GM10266 (cell line): ENCODE measurements at regions not wholly inside any gene's neighbourhood (a gene's known extent, or its start where the extent isn't known, plus 50 kb on each side); places are given as distances from the start of the nearest gene placed in this dataset.
A peak's percentile ranks its signal among the peaks of the same experiment; 100 is the strongest.
"Not testable (repeated sequence)": the region's sequence is repeated elsewhere in the genome, so short reads cannot be mapped to it uniquely, and the experiment has no call there.

Experiments used
- DNase-seq: peaks from one replicate; pipeline ENCODE4 v3.0.0; 2012; ENCODE audit errors: extremely low spot score
- TF ChIP-seq, protein P1 (sequence below): IDR thresholded peaks from 2 replicates; pipeline ENCODE4 v1.5.1; 2012; ENCODE audit warnings: mild to moderate bottlenecking, low read depth; ENCODE audit not compliant: control insufficient read depth, insufficient read depth; ENCODE audit errors: missing control alignments

DNA sequence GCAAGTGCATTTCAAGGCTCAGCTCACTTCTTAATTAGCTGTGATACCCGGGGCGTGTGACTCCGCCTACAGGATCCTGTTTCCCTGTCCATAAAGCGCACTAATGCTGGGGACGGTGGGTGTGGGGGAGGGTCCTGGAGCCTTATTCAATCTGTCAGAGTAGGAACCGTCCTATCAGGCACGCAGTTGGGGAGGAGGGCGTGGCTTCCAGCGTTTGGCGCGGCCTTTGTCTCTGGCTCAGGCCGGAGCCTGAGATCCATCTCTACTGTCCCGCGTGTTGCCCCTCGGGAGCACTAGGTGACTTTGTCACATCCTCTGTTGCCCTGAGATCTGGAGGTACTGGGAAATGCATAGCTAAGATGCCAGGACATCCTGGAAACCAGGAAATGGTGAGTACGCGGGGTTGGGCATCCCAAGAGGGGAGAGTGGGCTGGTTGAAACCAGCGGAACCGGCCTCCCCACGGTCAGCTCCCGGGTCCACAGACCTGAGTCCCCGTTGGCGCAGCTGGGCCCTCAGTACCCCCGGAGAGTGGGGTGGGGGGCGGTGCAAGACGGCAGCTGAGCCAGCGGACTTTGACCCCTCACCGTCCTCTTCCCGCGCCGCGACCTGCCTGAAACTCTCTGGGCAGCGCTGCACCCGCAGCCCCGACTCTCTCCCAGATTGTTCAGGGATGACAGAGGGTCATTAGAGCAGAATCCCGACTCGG is 104.4 kb upstream of the ZNF92 start:
- TF ChIP-seq, protein P1, sequence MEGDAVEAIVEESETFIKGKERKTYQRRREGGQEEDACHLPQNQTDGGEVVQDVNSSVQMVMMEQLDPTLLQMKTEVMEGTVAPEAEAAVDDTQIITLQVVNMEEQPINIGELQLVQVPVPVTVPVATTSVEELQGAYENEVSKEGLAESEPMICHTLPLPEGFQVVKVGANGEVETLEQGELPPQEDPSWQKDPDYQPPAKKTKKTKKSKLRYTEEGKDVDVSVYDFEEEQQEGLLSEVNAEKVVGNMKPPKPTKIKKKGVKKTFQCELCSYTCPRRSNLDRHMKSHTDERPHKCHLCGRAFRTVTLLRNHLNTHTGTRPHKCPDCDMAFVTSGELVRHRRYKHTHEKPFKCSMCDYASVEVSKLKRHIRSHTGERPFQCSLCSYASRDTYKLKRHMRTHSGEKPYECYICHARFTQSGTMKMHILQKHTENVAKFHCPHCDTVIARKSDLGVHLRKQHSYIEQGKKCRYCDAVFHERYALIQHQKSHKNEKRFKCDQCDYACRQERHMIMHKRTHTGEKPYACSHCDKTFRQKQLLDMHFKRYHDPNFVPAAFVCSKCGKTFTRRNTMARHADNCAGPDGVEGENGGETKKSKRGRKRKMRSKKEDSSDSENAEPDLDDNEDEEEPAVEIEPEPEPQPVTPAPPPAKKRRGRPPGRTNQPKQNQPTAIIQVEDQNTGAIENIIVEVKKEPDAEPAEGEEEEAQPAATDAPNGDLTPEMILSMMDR: no peak

DNA sequence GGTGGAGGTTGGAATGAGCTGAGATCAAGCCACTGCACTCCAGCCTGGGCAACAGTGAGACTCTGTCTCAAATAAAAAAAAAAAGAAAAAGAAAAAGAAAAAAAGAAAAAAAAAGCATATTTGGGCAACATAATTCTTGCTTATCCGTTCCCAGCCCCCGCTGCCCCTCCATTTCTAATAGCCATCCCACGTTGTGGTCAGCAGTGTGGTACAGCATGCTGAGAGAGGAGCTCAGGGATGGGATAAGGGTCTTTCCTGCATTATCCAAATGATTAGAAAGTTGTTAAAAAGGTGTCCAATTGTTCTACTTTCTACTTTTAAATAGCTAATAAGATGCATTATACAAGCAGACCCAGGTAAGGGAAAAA is 104.9 kb upstream of the ZNF92 start:
- TF ChIP-seq, protein P1: no peak
- no peak for DNase-seq

More for the DNA sequence above, 104.4 kb upstream of the ZNF92 start:
- DNase-seq: peak; percentile 44

DNA sequence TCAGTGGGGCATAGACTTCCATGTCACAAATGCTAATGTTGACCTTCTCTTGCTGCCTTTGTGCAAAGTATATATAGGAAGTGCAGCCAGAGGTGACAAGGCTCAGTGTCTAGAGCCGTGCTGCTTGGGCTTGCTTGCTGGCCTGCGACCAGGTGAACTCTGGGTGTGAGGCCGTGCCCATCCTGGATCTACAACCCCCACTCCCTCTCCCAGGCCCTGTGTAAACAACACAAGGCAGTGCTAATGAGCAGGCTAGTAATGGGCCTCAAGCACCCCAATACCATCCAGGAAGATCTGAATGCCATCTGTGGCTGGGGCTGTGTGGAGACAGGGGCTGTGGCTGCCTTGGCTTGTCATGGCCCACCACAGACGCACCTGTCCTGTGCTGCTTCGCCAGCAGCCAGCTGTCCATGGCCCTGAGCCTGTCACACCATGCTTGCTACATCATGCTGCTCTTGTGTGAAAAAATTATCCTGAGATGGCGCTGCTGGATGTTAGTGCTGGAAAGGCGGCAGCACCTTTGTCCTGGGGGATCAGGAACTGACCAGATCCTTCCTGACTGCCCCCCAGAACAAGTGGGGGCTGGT is 107.6 kb upstream of the ZNF92 start:
- DNase-seq: no peak
- TF ChIP-seq, protein P1: no peak

DNA sequence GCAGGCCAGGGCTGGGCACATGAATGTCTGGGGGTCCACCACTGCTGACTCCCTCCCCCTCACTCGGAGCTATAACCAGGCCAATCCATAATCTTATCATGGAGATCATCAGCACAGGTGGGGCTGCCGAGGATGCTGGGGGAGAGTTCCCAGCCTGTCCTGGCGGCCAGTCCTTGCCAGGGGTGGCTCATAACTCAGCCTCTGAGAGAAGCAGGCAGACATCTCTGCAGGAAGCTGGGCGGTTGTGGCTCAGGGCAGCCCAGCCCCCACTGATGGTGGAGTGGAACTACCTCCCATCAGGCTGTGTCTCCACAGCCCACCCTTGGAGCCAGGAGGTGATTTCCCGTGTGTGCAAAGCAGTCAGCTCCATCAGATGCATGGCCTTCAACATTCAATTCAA is 109.4 kb upstream of the ZNF92 start:
- TF ChIP-seq, protein P1: no peak
- no peak for DNase-seq

DNA sequence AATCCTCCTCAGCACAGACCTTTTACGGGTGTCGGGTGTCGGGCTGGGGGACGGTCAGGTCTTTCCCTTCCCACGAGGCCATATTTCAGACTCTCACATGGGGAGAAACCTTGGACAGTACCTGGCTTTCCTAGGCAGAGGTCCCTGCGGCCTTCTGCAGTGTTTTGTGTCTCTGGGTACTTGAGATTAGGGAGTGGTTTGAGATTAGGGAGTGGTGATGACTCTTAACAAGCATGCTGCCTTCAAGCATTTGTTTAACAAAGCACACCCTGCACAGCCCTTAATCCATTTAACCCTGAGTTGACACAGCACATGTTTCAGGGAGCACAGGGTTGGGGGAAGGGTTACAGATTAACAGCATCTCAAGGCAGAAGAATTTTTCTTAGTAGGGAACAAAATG is 113.0 kb upstream of the ZNF92 start:
- DNase-seq: not testable (repeated sequence)

DNA sequence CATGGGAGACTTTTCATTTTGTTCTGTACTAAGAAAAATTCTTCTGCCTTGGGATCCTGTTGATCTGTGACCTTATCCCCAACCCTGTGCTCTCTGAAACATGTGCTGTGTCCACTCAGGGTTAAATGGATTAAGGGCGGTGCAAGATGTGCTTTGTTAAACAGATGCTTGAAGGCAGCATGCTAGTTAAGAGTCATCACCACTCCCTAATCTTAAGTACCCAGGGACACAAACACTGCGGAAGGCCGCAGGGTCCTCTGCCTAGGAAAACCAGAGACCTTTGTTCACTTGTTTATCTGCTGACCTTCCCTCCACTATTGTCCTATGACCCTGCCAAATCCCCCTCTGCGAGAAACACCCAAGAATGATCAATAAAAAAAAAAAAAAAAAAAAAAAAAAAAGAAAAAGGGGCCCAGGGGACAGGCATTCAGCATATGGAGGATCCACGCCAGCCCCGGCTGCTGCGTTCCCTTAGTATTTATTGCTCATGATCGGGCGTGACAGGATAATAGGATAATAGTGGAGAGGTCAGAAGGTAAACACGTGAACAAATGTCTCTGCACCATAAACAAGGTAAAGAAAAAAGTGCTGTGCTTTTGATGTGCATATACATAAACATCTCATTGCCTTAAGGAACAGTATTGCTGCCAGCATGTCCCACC is 113.7 kb upstream of the ZNF92 start:
- DNase-seq: not testable (repeated sequence)

DNA sequence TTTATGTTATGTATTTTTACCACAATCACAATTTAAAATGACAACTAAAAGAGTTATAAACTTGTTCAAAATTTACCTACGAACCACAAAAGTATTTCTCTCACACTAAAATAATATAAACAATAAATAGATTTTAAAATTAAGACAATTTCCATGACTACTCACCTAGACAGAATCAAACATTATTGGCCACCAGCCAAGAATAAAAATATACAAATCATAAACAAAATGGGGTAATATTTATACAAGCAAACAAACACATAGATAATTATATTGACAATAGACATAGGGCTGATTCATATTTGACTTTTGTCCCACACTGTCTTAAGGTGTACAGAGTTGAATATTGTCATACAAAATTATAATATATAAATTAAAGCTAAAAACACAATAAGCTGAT is 119.6 kb upstream of the ZNF92 start:
- DNase-seq: no peak
- TF ChIP-seq, protein P1: no peak

DNA sequence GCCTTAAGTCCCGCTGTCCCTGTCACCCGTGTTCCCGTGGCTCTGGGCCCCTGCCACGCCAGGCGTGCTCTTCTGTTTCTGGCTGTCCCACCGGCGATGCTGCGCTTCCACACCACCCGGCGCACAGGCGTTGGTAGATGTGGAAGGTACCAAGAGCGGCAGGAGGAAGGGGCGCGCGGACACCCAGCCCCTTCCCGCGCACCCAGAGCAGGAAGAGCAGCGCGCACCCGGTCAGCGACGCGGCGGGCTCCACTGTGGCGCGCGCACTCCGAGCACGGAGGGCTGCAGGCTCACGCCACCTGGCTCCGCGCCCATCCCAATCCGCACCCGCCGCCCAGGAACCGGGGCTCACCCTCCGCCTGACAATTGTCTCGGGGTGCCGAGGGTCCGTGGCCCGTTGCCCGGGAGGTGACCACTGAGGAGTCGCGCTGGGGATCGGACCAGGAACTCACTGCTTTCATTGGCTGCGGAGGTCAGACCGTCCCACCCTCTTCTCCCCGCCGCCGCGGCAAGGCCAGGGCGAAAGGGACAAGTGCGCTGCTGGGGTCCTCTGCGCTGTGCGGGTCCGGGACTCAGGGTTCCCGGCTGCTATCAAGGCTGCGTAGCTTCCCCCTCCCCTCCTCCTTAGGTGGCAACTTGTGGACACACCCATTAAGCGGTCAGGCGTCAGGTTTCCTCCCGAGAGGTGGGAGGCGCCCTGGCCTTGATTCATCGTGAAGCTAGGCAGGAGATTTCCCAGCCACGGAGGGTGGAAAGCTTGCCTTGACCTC is 121.6 kb upstream of the ZNF92 start:
- DNase-seq: no peak
- TF ChIP-seq, protein P1: no peak
